ENCODE measurements at regions not wholly inside any gene's neighbourhood (a gene's known extent, or its start where the extent isn't known, plus 50 kb on each side); places are given as distances from the start of the nearest gene placed in this dataset.

GRCh38 chr1:193666485-193667083 lies 480.2 kb upstream of the B3GALT2 start:
- no peaks in the 10 kb centered on the region for H3K27me3 ChIP-seq (replicated peaks in 1 of 2; ENCODE audit: control insufficient read depth in 2 of 2, extremely low read depth in 1 of 2, insufficient read depth in 2 of 2, low read length in 1 of 2)
- ChIA-PET CTCF (interaction anchor here in 1 of 2 donors (1.1 kb wide), 1 partner anchor 19 kb away, joined by 3 read pairs; no protein-coding TSS in a partner anchor), POLR2A (interaction anchor here in 1 of 2 donors (0.6 kb wide), 1 partner anchor 30 kb away, joined by 8 read pairs; no protein-coding TSS in a partner anchor)
- H3K9me3 ChIP-seq: no peaks in the 10 kb centered on the region
- WGBS (ENCODE audit: insufficient coverage): 81% methylated on average over 2 of the region's 7 CpGs
- H3K27ac ChIP-seq (ENCODE audit: low read length): no peak overlapping the region
- H3K4me1 ChIP-seq (ENCODE audit: control insufficient read depth in 1 of 2, extremely low read depth in 1 of 2, insufficient read depth in 2 of 2, low read length in 2 of 2): no peaks in the 10 kb centered on the region
- ATAC-seq (replicated peaks in 1 of 4): no peak
- Mint-ChIP-seq H3K9me3 (no peaks in the 10 kb centered on the region), H3K27me3 (no peaks in the 10 kb centered on the region), H3K36me3 (no peaks in the 10 kb centered on the region), H3K4me3 (peak overlapping the region in 2 of 3 donors; percentile 49 to 54), H3K4me1 (peaks cover 0 to 10% (median 6%) of the 10 kb centered on the region in 3 donors), H3K27ac (peak overlapping the region; percentile 26 to 85)
- no peaks in the 10 kb centered on the region for H3K36me3 ChIP-seq (ENCODE audit: control insufficient read depth in 2 of 2, extremely low read depth in 1 of 2, insufficient read depth in 1 of 2, low read length in 1 of 2)
- H3K4me3 ChIP-seq (ENCODE audit: control insufficient read depth in 1 of 2, extremely low read depth in 1 of 2, low read length in 1 of 2): no peak overlapping the region
- DNase-seq: no peak

GRCh38 chr1:193663965-193664364 lies 477.6 kb upstream of the B3GALT2 start:
- ChIA-PET CTCF (no interaction called here), POLR2A (no interaction called here)
- no peak overlapping the region for H3K4me3 Mint-ChIP-seq
- Histone ChIP-seq H3K36me3 (ENCODE audit: control insufficient read depth in 2 of 2, extremely low read depth in 1 of 2, insufficient read depth in 1 of 2, low read length in 1 of 2) (no peaks in the 10 kb centered on the region), H3K27me3 (replicated peaks in 1 of 2; ENCODE audit: control insufficient read depth in 2 of 2, extremely low read depth in 1 of 2, insufficient read depth in 2 of 2, low read length in 1 of 2) (no peaks in the 10 kb centered on the region), H3K4me3 (ENCODE audit: control insufficient read depth in 1 of 2, extremely low read depth in 1 of 2, low read length in 1 of 2) (no peak overlapping the region), H3K4me1 (ENCODE audit: control insufficient read depth in 1 of 2, extremely low read depth in 1 of 2, insufficient read depth in 2 of 2, low read length in 2 of 2) (no peaks in the 10 kb centered on the region), H3K27ac (ENCODE audit: low read length) (no peak overlapping the region), H3K9me3 (no peaks in the 10 kb centered on the region)
- peaks cover 0 to 10% (median 6%) of the 10 kb centered on the region in 3 donors for H3K4me1 Mint-ChIP-seq
- DNase-seq (no peak), ATAC-seq (replicated peaks in 1 of 4) (no peak)
- H3K9me3 Mint-ChIP-seq: no peaks in the 10 kb centered on the region
- no peaks in the 10 kb centered on the region for H3K27me3 Mint-ChIP-seq
- peak overlapping the region in 1 of 2 donors; percentile 17 for H3K27ac Mint-ChIP-seq
- no peaks in the 10 kb centered on the region for H3K36me3 Mint-ChIP-seq

- ChIA-PET POLR2A (interaction anchor here in 1 of 2 donors (1.0 kb wide), 1 partner anchor 250 kb away, joined by 3 read pairs; no protein-coding TSS in a partner anchor), CTCF (no interaction called here)
- Histone ChIP-seq H3K4me3 (ENCODE audit: control insufficient read depth in 1 of 2, extremely low read depth in 1 of 2, low read length in 1 of 2) (no peak overlapping the region), H3K27ac (ENCODE audit: low read length) (no peak overlapping the region), H3K4me1 (ENCODE audit: control insufficient read depth in 1 of 2, extremely low read depth in 1 of 2, insufficient read depth in 2 of 2, low read length in 2 of 2) (no peaks in the 10 kb centered on the region), H3K36me3 (ENCODE audit: control insufficient read depth in 2 of 2, extremely low read depth in 1 of 2, insufficient read depth in 1 of 2, low read length in 1 of 2) (no peaks in the 10 kb centered on the region), H3K27me3 (replicated peaks in 1 of 2; ENCODE audit: control insufficient read depth in 2 of 2, extremely low read depth in 1 of 2, insufficient read depth in 2 of 2, low read length in 1 of 2) (no peaks in the 10 kb centered on the region), H3K9me3 (no peaks in the 10 kb centered on the region)
- Mint-ChIP-seq H3K27me3 (no peaks in the 10 kb centered on the region), H3K4me1 (peaks cover 0 to 10% (median 6%) of the 10 kb centered on the region in 3 donors), H3K36me3 (no peaks in the 10 kb centered on the region), H3K27ac (no peak overlapping the region), H3K9me3 (no peaks in the 10 kb centered on the region), H3K4me3 (no peak overlapping the region)
- no peak for ATAC-seq (replicated peaks in 1 of 4)
- DNase-seq: no peak
- no CpG with 5 or more reads among the region's 2 CpGs for WGBS (ENCODE audit: insufficient coverage)
Measured at GRCh38 chr1:193662030-193662429, 475.6 kb upstream of the B3GALT2 start.

GRCh38 chr1:193661385-193661784 lies 475.0 kb upstream of the B3GALT2 start:
- Mint-ChIP-seq H3K4me3 (no peak overlapping the region), H3K27ac (no peak overlapping the region), H3K27me3 (no peaks in the 10 kb centered on the region), H3K4me1 (peaks cover 0 to 5% (median 3%) of the 10 kb centered on the region in 3 donors), H3K9me3 (no peaks in the 10 kb centered on the region), H3K36me3 (no peaks in the 10 kb centered on the region)
- Histone ChIP-seq H3K4me3 (ENCODE audit: control insufficient read depth in 1 of 2, extremely low read depth in 1 of 2, low read length in 1 of 2) (no peak overlapping the region), H3K4me1 (ENCODE audit: control insufficient read depth in 1 of 2, extremely low read depth in 1 of 2, insufficient read depth in 2 of 2, low read length in 2 of 2) (no peaks in the 10 kb centered on the region), H3K27me3 (replicated peaks in 1 of 2; ENCODE audit: control insufficient read depth in 2 of 2, extremely low read depth in 1 of 2, insufficient read depth in 2 of 2, low read length in 1 of 2) (no peaks in the 10 kb centered on the region), H3K36me3 (ENCODE audit: control insufficient read depth in 2 of 2, extremely low read depth in 1 of 2, insufficient read depth in 1 of 2, low read length in 1 of 2) (no peaks in the 10 kb centered on the region), H3K27ac (ENCODE audit: low read length) (no peak overlapping the region), H3K9me3 (no peaks in the 10 kb centered on the region)
- CTCF ChIA-PET: no interaction called here
- DNase-seq: no peak
- no peak for ATAC-seq (replicated peaks in 1 of 4)
- POLR2A ChIA-PET: no interaction called here
- no CpG with 5 or more reads among the region's 1 CpG for WGBS (ENCODE audit: insufficient coverage)

- Histone ChIP-seq H3K27me3 (replicated peaks in 1 of 2; ENCODE audit: control insufficient read depth in 2 of 2, extremely low read depth in 1 of 2, insufficient read depth in 2 of 2, low read length in 1 of 2) (no peaks in the 10 kb centered on the region), H3K36me3 (ENCODE audit: control insufficient read depth in 2 of 2, extremely low read depth in 1 of 2, insufficient read depth in 1 of 2, low read length in 1 of 2) (no peaks in the 10 kb centered on the region), H3K4me3 (ENCODE audit: control insufficient read depth in 1 of 2, extremely low read depth in 1 of 2, low read length in 1 of 2) (no peak overlapping the region), H3K4me1 (ENCODE audit: control insufficient read depth in 1 of 2, extremely low read depth in 1 of 2, insufficient read depth in 2 of 2, low read length in 2 of 2) (no peaks in the 10 kb centered on the region), H3K9me3 (no peaks in the 10 kb centered on the region), H3K27ac (ENCODE audit: low read length) (no peak overlapping the region)
- ChIA-PET CTCF (interaction anchor here in 1 of 2 donors (0.6 kb wide), 1 partner anchor 618 kb away, joined by 3 read pairs; no protein-coding TSS in a partner anchor), POLR2A (no interaction called here)
- WGBS (ENCODE audit: insufficient coverage): 86% methylated on average over 1 of the region's 1 CpG
- no peak for DNase-seq
- Mint-ChIP-seq H3K27me3 (no peaks in the 10 kb centered on the region), H3K4me1 (peaks cover 0 to 4% (median 0%) of the 10 kb centered on the region in 3 donors), H3K27ac (no peak overlapping the region), H3K9me3 (no peaks in the 10 kb centered on the region), H3K36me3 (no peaks in the 10 kb centered on the region), H3K4me3 (no peak overlapping the region)
- no peak for ATAC-seq (replicated peaks in 1 of 4)
Measured at GRCh38 chr1:193660428-193660827, 474.0 kb upstream of the B3GALT2 start.

- Histone ChIP-seq H3K4me1 (ENCODE audit: control insufficient read depth in 1 of 2, extremely low read depth in 1 of 2, insufficient read depth in 2 of 2, low read length in 2 of 2) (no peaks in the 10 kb centered on the region), H3K27me3 (replicated peaks in 1 of 2; ENCODE audit: control insufficient read depth in 2 of 2, extremely low read depth in 1 of 2, insufficient read depth in 2 of 2, low read length in 1 of 2) (no peaks in the 10 kb centered on the region), H3K9me3 (no peaks in the 10 kb centered on the region), H3K36me3 (ENCODE audit: control insufficient read depth in 2 of 2, extremely low read depth in 1 of 2, insufficient read depth in 1 of 2, low read length in 1 of 2) (no peaks in the 10 kb centered on the region), H3K4me3 (ENCODE audit: control insufficient read depth in 1 of 2, extremely low read depth in 1 of 2, low read length in 1 of 2) (no peak overlapping the region), H3K27ac (ENCODE audit: low read length) (no peak overlapping the region)
- Mint-ChIP-seq H3K27me3 (no peaks in the 10 kb centered on the region), H3K4me3 (no peak overlapping the region), H3K4me1 (peaks cover 0 to 2% (median 0%) of the 10 kb centered on the region in 3 donors), H3K27ac (no peak overlapping the region), H3K9me3 (peaks cover 12% of the 10 kb centered on the region in 3 donors), H3K36me3 (peaks cover 14% of the 10 kb centered on the region)
- ATAC-seq (replicated peaks in 1 of 4) (no peak), DNase-seq (no peak)
- no CpG with 5 or more reads among the region's 1 CpG for WGBS (ENCODE audit: insufficient coverage)
- ChIA-PET POLR2A (interaction anchor here in 1 of 2 donors (0.5 kb wide), 1 partner anchor 534 kb away, joined by 3 read pairs; no protein-coding TSS in a partner anchor), CTCF (interaction anchor here in 1 of 2 donors (0.7 kb wide), 1 partner anchor 23 kb away, joined by 3 read pairs; no protein-coding TSS in a partner anchor)
Measured at GRCh38 chr1:193658691-193659090, 472.3 kb upstream of the B3GALT2 start.

Data from T-cell (primary cell).